ENCODE measurements at regions not wholly inside any gene's neighbourhood (a gene's known extent, or its start where the extent isn't known, plus 50 kb on each side); places are given as distances from the start of the nearest gene placed in this dataset.

GRCh38 chr22:49208768-49209252 lies 618.9 kb downstream of the BRD1 start:
- Histone ChIP-seq H3K4me3 (ENCODE audit: insufficient read depth, low read length, poor library complexity, severe bottlenecking) (no peak overlapping the region), H2AFZ (ENCODE audit: low read depth, low read length, severe bottlenecking) (no peak overlapping the region), H3F3A (ENCODE audit: insufficient read depth) (no peaks in the 10 kb centered on the region), H3K9ac (ENCODE audit: low read length) (no peak overlapping the region), H3K9me2 (replicated peaks; ENCODE audit: insufficient read depth, low read length) (no peaks in the 10 kb centered on the region), H3K27ac (ENCODE audit: low read depth, low read length) (no peak overlapping the region), H3K4me2 (ENCODE audit: low read depth, low read length, poor library complexity, severe bottlenecking) (no peak overlapping the region), H3K9me3 (ENCODE audit: insufficient read depth, low read length) (no peaks in the 10 kb centered on the region), H3K79me2 (ENCODE audit: insufficient read depth, low read length) (no peaks in the 10 kb centered on the region), H3K36me3 (ENCODE audit: low read length) (no peaks in the 10 kb centered on the region), H3K27me3 (ENCODE audit: low read length) (no peaks in the 10 kb centered on the region), H4K20me1 (ENCODE audit: low read depth, low read length) (no peaks in the 10 kb centered on the region)
- TF ChIP-seq EZH2phosphoT487 (conservative IDR thresholded peaks at IDR 0.05; ENCODE audit: low read length), result no peak
- TF ChIP-seq, protein P1, sequence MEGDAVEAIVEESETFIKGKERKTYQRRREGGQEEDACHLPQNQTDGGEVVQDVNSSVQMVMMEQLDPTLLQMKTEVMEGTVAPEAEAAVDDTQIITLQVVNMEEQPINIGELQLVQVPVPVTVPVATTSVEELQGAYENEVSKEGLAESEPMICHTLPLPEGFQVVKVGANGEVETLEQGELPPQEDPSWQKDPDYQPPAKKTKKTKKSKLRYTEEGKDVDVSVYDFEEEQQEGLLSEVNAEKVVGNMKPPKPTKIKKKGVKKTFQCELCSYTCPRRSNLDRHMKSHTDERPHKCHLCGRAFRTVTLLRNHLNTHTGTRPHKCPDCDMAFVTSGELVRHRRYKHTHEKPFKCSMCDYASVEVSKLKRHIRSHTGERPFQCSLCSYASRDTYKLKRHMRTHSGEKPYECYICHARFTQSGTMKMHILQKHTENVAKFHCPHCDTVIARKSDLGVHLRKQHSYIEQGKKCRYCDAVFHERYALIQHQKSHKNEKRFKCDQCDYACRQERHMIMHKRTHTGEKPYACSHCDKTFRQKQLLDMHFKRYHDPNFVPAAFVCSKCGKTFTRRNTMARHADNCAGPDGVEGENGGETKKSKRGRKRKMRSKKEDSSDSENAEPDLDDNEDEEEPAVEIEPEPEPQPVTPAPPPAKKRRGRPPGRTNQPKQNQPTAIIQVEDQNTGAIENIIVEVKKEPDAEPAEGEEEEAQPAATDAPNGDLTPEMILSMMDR (IDR thresholded peaks at IDR 0.05; ENCODE audit: insufficient read depth, low read length, poor library complexity, severe bottlenecking), result no peak

GRCh38 chr22:49208004-49208402 lies 619.7 kb downstream of the BRD1 start:
- Histone ChIP-seq H2AFZ (ENCODE audit: low read depth, low read length, severe bottlenecking) (no peak overlapping the region), H3K9me2 (replicated peaks; ENCODE audit: insufficient read depth, low read length) (no peaks in the 10 kb centered on the region), H3F3A (ENCODE audit: insufficient read depth) (no peaks in the 10 kb centered on the region), H3K9me3 (ENCODE audit: insufficient read depth, low read length) (no peaks in the 10 kb centered on the region), H3K4me2 (ENCODE audit: low read depth, low read length, poor library complexity, severe bottlenecking) (no peak overlapping the region), H3K27me3 (ENCODE audit: low read length) (no peaks in the 10 kb centered on the region), H3K36me3 (ENCODE audit: low read length) (no peaks in the 10 kb centered on the region), H3K9ac (ENCODE audit: low read length) (no peak overlapping the region), H3K27ac (ENCODE audit: low read depth, low read length) (no peak overlapping the region), H3K4me3 (ENCODE audit: insufficient read depth, low read length, poor library complexity, severe bottlenecking) (no peak overlapping the region), H3K79me2 (ENCODE audit: insufficient read depth, low read length) (no peaks in the 10 kb centered on the region), H4K20me1 (ENCODE audit: low read depth, low read length) (no peaks in the 10 kb centered on the region)
- TF ChIP-seq, protein P1 (IDR thresholded peaks at IDR 0.05; ENCODE audit: insufficient read depth, low read length, poor library complexity, severe bottlenecking), result no peak
- TF ChIP-seq EZH2phosphoT487 (conservative IDR thresholded peaks at IDR 0.05; ENCODE audit: low read length), result no peak

GRCh38 chr22:49207008-49208003 lies 620.4 kb downstream of the BRD1 start:
- H3F3A ChIP-seq (ENCODE audit: insufficient read depth), result no peaks in the 10 kb centered on the region
- H3K27ac ChIP-seq (ENCODE audit: low read depth, low read length), result no peak overlapping the region
- no peaks in the 10 kb centered on the region for H3K36me3 ChIP-seq (ENCODE audit: low read length)
- H3K9ac ChIP-seq (ENCODE audit: low read length), result no peak overlapping the region
- no peaks in the 10 kb centered on the region for H3K9me2 ChIP-seq (replicated peaks; ENCODE audit: insufficient read depth, low read length)
- no peak overlapping the region for H3K4me3 ChIP-seq (ENCODE audit: insufficient read depth, low read length, poor library complexity, severe bottlenecking)
- no peaks in the 10 kb centered on the region for H4K20me1 ChIP-seq (ENCODE audit: low read depth, low read length)
- H2AFZ ChIP-seq (ENCODE audit: low read depth, low read length, severe bottlenecking), result no peak overlapping the region
- no peak for TF ChIP-seq EZH2phosphoT487 (conservative IDR thresholded peaks at IDR 0.05; ENCODE audit: low read length)
- TF ChIP-seq, protein P1 (IDR thresholded peaks at IDR 0.05; ENCODE audit: insufficient read depth, low read length, poor library complexity, severe bottlenecking), result no peak
- H3K9me3 ChIP-seq (ENCODE audit: insufficient read depth, low read length), result no peaks in the 10 kb centered on the region
- H3K79me2 ChIP-seq (ENCODE audit: insufficient read depth, low read length), result no peaks in the 10 kb centered on the region
- H3K27me3 ChIP-seq (ENCODE audit: low read length), result no peaks in the 10 kb centered on the region
- no peak overlapping the region for H3K4me2 ChIP-seq (ENCODE audit: low read depth, low read length, poor library complexity, severe bottlenecking)
